ENCODE measurements at regions not wholly inside any gene's neighbourhood (a gene's known extent, or its start where the extent isn't known, plus 50 kb on each side); places are given as distances from the start of the nearest gene placed in this dataset.

DNA sequence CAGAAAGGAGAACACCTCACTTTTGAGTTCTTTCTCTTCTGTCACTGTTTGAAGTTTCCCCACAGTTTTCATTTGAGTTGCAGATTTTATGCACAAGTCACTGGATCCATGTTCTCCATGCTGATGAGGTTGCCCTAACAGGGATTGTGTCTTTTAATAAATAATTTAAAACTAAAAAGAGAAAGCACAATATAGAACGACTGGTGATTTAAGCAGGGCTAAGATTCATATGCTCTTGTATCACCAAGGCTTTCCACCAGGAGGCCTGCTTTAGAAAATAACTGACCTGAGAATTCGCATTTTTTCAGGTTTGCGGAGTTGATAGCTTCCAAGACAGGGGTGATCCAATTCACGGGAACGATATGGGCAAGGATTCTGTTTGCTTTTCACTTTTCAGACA is 252.0 kb upstream of the VEPH1 start:
- TF ChIP-seq, protein P1, sequence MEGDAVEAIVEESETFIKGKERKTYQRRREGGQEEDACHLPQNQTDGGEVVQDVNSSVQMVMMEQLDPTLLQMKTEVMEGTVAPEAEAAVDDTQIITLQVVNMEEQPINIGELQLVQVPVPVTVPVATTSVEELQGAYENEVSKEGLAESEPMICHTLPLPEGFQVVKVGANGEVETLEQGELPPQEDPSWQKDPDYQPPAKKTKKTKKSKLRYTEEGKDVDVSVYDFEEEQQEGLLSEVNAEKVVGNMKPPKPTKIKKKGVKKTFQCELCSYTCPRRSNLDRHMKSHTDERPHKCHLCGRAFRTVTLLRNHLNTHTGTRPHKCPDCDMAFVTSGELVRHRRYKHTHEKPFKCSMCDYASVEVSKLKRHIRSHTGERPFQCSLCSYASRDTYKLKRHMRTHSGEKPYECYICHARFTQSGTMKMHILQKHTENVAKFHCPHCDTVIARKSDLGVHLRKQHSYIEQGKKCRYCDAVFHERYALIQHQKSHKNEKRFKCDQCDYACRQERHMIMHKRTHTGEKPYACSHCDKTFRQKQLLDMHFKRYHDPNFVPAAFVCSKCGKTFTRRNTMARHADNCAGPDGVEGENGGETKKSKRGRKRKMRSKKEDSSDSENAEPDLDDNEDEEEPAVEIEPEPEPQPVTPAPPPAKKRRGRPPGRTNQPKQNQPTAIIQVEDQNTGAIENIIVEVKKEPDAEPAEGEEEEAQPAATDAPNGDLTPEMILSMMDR (IDR thresholded peaks at IDR 0.05): no peak
- TF ChIP-seq POLR2A (IDR thresholded peaks at IDR 0.05): no peak
